Adrenal gland (tissue), 9 donors: ENCODE measurements at regions not wholly inside any gene's neighbourhood (a gene's known extent, or its start where the extent isn't known, plus 50 kb on each side); places are given as distances from the start of the nearest gene placed in this dataset.

Experiments used
- DNase-seq, 7 donors: peaks; one replicate each; pipeline ENCODE4 v3.0.0-alpha.2; 2019 to 2020
- H3K27ac ChIP-seq, 5 donors: fragments of 200-600 bp; sonication (generic) in 4 of 5; 1 replicate in 3 of 5; 2 replicates in 2 of 5; pipeline versions ENCODE4 v1.5.1 to v1.8.0; 2016 to 2020; ENCODE audit warnings: mild to moderate bottlenecking in 1 of 5
- H3K27me3 ChIP-seq: fragments of 200-600 bp; 2 replicates; pipeline ENCODE4 v1.8.0; 2021
- H3K36me3 ChIP-seq, 2 donors: fragments of 200-600 bp; replicated peaks in 1 of 2; 1 replicate in 1 of 2; 2 replicates in 1 of 2; pipeline versions ENCODE4 v1.5.1 to v1.8.0; 2018 to 2022
- H3K4me1 ChIP-seq, 2 donors: fragments of 200-600 bp; replicated peaks in 1 of 2; 1 replicate in 1 of 2; 2 replicates in 1 of 2; pipeline versions ENCODE4 v1.5.1 to v1.8.0; 2018 to 2021
- H3K4me3 ChIP-seq, 4 donors: fragments of 200-600 bp; sonication (generic) in 3 of 4; one replicate each; pipeline ENCODE4 v1.5.1; 2016 to 2018
- H3K9me3 ChIP-seq, 3 donors: fragments of 200-600 bp; sonication (generic) in 1 of 3; replicated peaks in 1 of 3; 1 replicate in 2 of 3; 2 replicates in 1 of 3; pipeline versions ENCODE4 v1.5.1 to v1.8.0; 2016 to 2021
- CTCF ChIP-seq, 6 experiments: fragments of 450-650 bp in 4 of 6; fragments of 200-600 bp in 2 of 6; sonication (generic) in 1 of 6; IDR thresholded peaks; 1 replicate in 5 of 6; 2 replicates in 1 of 6; pipeline versions ENCODE4 v1.5.1 to v1.8.0; 2016 to 2021; ENCODE audit warnings: antibody characterized with exemption in 6 of 6, mild to moderate bottlenecking in 2 of 6, moderate library complexity in 1 of 6
- POLR2A ChIP-seq, 2 donors: fragments of 450-650 bp; IDR thresholded peaks; one replicate each; pipeline ENCODE4 v1.6.1; 2017; ENCODE audit warnings: antibody characterized with exemption in 2 of 2, mild to moderate bottlenecking in 2 of 2, moderate library complexity in 1 of 2
- WGBS, 4 donors: extraction: QIAGEN DNeasy Blood & Tissue Kit in 2 of 4; methylation state at CpG; one replicate each; pipeline versions ENCODE4 v1.1.5 to v1.1.7; 2013 to 2017; 5-methylcytosine and 5-hydroxymethylcytosine counted together
- intact Hi-C, 2 donors: fragments of 100-400 bp; cut with DNase I; formaldehyde crosslinking; loops; one replicate each; pipeline versions ENCODE4 v1.14.1 to v1.15.0; 2022 to 2023
- donor health status: healthy with polysubstance abuse.
- donor health status: Bipolar disorder and iron deficiency.
- donor health status: DM: yes; HTN: yes; CAD: no.
- donor health status: DM: no; HTN: no; CAD: no.
- donor health status: DM: no; HTN: no; CAD: no.

GRCh38 chr9:88809355-88810161, 181.7 kb upstream of the S1PR3 start:
- peak in 5 of 7 donors; percentile 26 to 66 (median 46) for DNase-seq
- Histone ChIP-seq H3K4me1 (peaks cover 0 to 9% of the 10 kb centered on the region in 2 donors), H3K27me3 (no peaks in the 10 kb centered on the region), H3K4me3 (no peak overlapping the region), H3K27ac (peak overlapping the region in 3 of 5 donors; percentile 30 to 45 (median 33)), H3K9me3 (no peaks in the 10 kb centered on the region), H3K36me3 (no peaks in the 10 kb centered on the region)
- TF ChIP-seq POLR2A (IDR thresholded peaks at IDR 0.05) (no peak), CTCF (IDR thresholded peaks at IDR 0.05) (no peak)
- intact Hi-C loops = no loop called here
- whole genome bisulfite sequencing, 4 donors = 51 to 61% (median 56%) methylated on average over 9 of the region's 9 CpGs

GRCh38 chr9:88810826-88811225, 180.4 kb upstream of the S1PR3 start:
- H3K27ac ChIP-seq = peak overlapping the region in 1 of 5 donors; percentile 45
- H3K4me3 ChIP-seq = no peak overlapping the region
- H3K27me3 ChIP-seq = no peaks in the 10 kb centered on the region
- no peaks in the 10 kb centered on the region for H3K9me3 ChIP-seq
- H3K36me3 ChIP-seq = no peaks in the 10 kb centered on the region
- intact Hi-C loops = no loop called here
- WGBS, 4 donors = 81 to 88% (median 87%) methylated on average over 2 of the region's 2 CpGs
- no peak for DNase-seq
- no peak for TF ChIP-seq POLR2A (IDR thresholded peaks at IDR 0.05)
- TF ChIP-seq CTCF (IDR thresholded peaks at IDR 0.05) = no peak
- peaks cover 0 to 9% of the 10 kb centered on the region in 2 donors for H3K4me1 ChIP-seq

GRCh38 chr9:88811511-88811910, 179.8 kb upstream of the S1PR3 start:
- no peak for TF ChIP-seq CTCF (IDR thresholded peaks at IDR 0.05)
- TF ChIP-seq POLR2A (IDR thresholded peaks at IDR 0.05) = no peak
- H3K27ac ChIP-seq = no peak overlapping the region
- intact Hi-C loops = no loop called here

GRCh38 chr9:88812938-88813637, 178.2 kb upstream of the S1PR3 start:
- H3K4me1 ChIP-seq = peaks cover 0 to 9% of the 10 kb centered on the region in 2 donors
- H3K4me3 ChIP-seq = no peak overlapping the region
- WGBS, 4 donors = 94 to 97% (median 95%) methylated on average over 7 to 10 of the region's 10 CpGs
- H3K27me3 ChIP-seq = no peaks in the 10 kb centered on the region
- TF ChIP-seq CTCF (IDR thresholded peaks at IDR 0.05) = no peak
- no peak for TF ChIP-seq POLR2A (IDR thresholded peaks at IDR 0.05)
- intact Hi-C loops = no loop called here
- DNase-seq = no peak
- no peaks in the 10 kb centered on the region for H3K9me3 ChIP-seq
- no peaks in the 10 kb centered on the region for H3K36me3 ChIP-seq
- no peak overlapping the region for H3K27ac ChIP-seq

More at GRCh38 chr9:88811511-88811910, 179.8 kb upstream of the S1PR3 start:
- 96 to 99% (median 97%) methylated on average over 7 of the region's 7 CpGs for WGBS, 4 donors
- DNase-seq = no peak
- Histone ChIP-seq H3K9me3 (no peaks in the 10 kb centered on the region), H3K27me3 (no peaks in the 10 kb centered on the region), H3K36me3 (no peaks in the 10 kb centered on the region), H3K4me1 (peaks cover 0 to 9% of the 10 kb centered on the region in 2 donors), H3K4me3 (no peak overlapping the region)
